DND-41 (cell line): ENCODE measurements at regions not wholly inside any gene's neighbourhood (a gene's known extent, or its start where the extent isn't known, plus 50 kb on each side); places are given as distances from the start of the nearest gene placed in this dataset.

Experiments used
- ATAC-seq: fragments of 200-7000 bp; cut with Tn5 transposase; 3 replicates; pipeline ENCODE4 v1.9.1; 2021; ENCODE audit warnings: low read depth; ENCODE audit not compliant: insufficient read depth
- DNase-seq: peaks from one replicate; pipeline ENCODE4 v3.0.0-alpha.2; 2020
- H2AFZ ChIP-seq: 2 replicates; pipeline ENCODE4 v1.6.0; 2012; ENCODE audit warnings: low read depth, low read length
- H3K27ac ChIP-seq: 2 replicates; pipeline ENCODE4 v1.5.1; 2012; ENCODE audit warnings: low read length, inconsistent platforms
- H3K27me3 ChIP-seq: fragments of 200-600 bp; sonication (generic); 2 replicates; pipeline ENCODE4 v1.6.0; 2012; ENCODE audit warnings: low read length, mild to moderate bottlenecking, inconsistent platforms; ENCODE audit not compliant: insufficient read depth, poor library complexity
- H3K36me3 ChIP-seq: 2 replicates; pipeline ENCODE4 v1.5.1; 2012; ENCODE audit warnings: low read length, inconsistent platforms; ENCODE audit not compliant: insufficient read depth
- H3K4me1 ChIP-seq: 2 replicates; pipeline ENCODE4 v1.5.1; 2012; ENCODE audit warnings: mild to moderate bottlenecking, low read length; ENCODE audit not compliant: insufficient read depth
- H3K4me2 ChIP-seq: 2 replicates; pipeline ENCODE4 v1.6.0; 2012; ENCODE audit warnings: mild to moderate bottlenecking, moderate library complexity, low read length, inconsistent platforms; ENCODE audit not compliant: insufficient read depth
- H3K4me3 ChIP-seq, 2 experiments: fragments of 200-600 bp in 1 of 2; shearing (Covaris generic) in 1 of 2; 2 replicates each; pipeline ENCODE4 v1.5.1; 2012 to 2016; ENCODE audit warnings: inconsistent platforms in 2 of 2, low read length in 2 of 2, mild to moderate bottlenecking in 2 of 2, low read depth in 1 of 2, moderate library complexity in 1 of 2
- H3K79me2 ChIP-seq: 2 replicates; pipeline ENCODE4 v1.6.0; 2012; ENCODE audit warnings: low read length, inconsistent platforms; ENCODE audit not compliant: insufficient read depth
- H3K9ac ChIP-seq: 2 replicates; pipeline ENCODE4 v1.6.0; 2012; ENCODE audit warnings: low read depth, mild to moderate bottlenecking, inconsistent platforms, low read length, moderate library complexity
- H3K9me3 ChIP-seq: 2 replicates; pipeline ENCODE4 v1.5.1; 2012; ENCODE audit warnings: low read length, moderate library complexity, mild to moderate bottlenecking, inconsistent platforms; ENCODE audit not compliant: insufficient read depth, severe bottlenecking
- H4K20me1 ChIP-seq: 2 replicates; pipeline ENCODE4 v1.6.0; 2012; ENCODE audit warnings: low read length; ENCODE audit not compliant: insufficient read depth
- CTCF ChIP-seq: IDR thresholded peaks from 2 replicates; pipeline ENCODE4 v1.5.1; 2012; ENCODE audit warnings: borderline replicate concordance, low read length, moderate library complexity, mild to moderate bottlenecking; ENCODE audit not compliant: poor library complexity, severe bottlenecking; ENCODE audit errors: extremely low read depth
- EZH2 ChIP-seq: IDR thresholded peaks from 3 replicates; pipeline ENCODE4 v1.6.1; 2012; ENCODE audit warnings: borderline replicate concordance, low read depth, mild to moderate bottlenecking, moderate library complexity, low read length, inconsistent platforms; ENCODE audit not compliant: severe bottlenecking

- Histone ChIP-seq H3K79me2 (no peaks in the 10 kb centered on the region), H3K4me3 (no peak overlapping the region), H3K27me3 (no peaks in the 10 kb centered on the region), H2AFZ (no peak overlapping the region), H3K4me1 (no peaks in the 10 kb centered on the region), H4K20me1 (no peaks in the 10 kb centered on the region), H3K9ac (no peak overlapping the region), H3K4me2 (no peak overlapping the region), H3K27ac (no peak overlapping the region), H3K36me3 (no peaks in the 10 kb centered on the region), H3K9me3 (no peaks in the 10 kb centered on the region)
- DNase-seq (no peak), ATAC-seq (no peak)
- TF ChIP-seq EZH2: no peak
- TF ChIP-seq CTCF: no peak
Measured at GRCh38 chr1:181984006-181984405, 77.5 kb downstream of the ZNF648 start.

- H4K20me1 ChIP-seq: no peaks in the 10 kb centered on the region
- H3K9me3 ChIP-seq: no peaks in the 10 kb centered on the region
- no peak overlapping the region for H3K4me3 ChIP-seq
- ATAC-seq: no peak
- H3K27me3 ChIP-seq: no peaks in the 10 kb centered on the region
- H3K79me2 ChIP-seq: no peaks in the 10 kb centered on the region
- H3K4me1 ChIP-seq: no peaks in the 10 kb centered on the region
- H3K9ac ChIP-seq: no peak overlapping the region
- TF ChIP-seq CTCF: no peak
- no peak for TF ChIP-seq EZH2
- no peak for DNase-seq
- no peak overlapping the region for H3K4me2 ChIP-seq
- H2AFZ ChIP-seq: no peak overlapping the region
- H3K27ac ChIP-seq: no peak overlapping the region
- no peaks in the 10 kb centered on the region for H3K36me3 ChIP-seq
Measured at GRCh38 chr1:181981821-181982220, 79.7 kb downstream of the ZNF648 start.

- no peak overlapping the region for H3K4me2 ChIP-seq
- H4K20me1 ChIP-seq: no peaks in the 10 kb centered on the region
- no peaks in the 10 kb centered on the region for H3K79me2 ChIP-seq
- no peak overlapping the region for H3K9ac ChIP-seq
- TF ChIP-seq CTCF (no peak), EZH2 (no peak)
- no peaks in the 10 kb centered on the region for H3K4me1 ChIP-seq
- no peaks in the 10 kb centered on the region for H3K36me3 ChIP-seq
- no peak for DNase-seq
- H3K27me3 ChIP-seq: no peaks in the 10 kb centered on the region
- H3K9me3 ChIP-seq: no peaks in the 10 kb centered on the region
- H3K4me3 ChIP-seq: no peak overlapping the region
- H3K27ac ChIP-seq: no peak overlapping the region
- no peak overlapping the region for H2AFZ ChIP-seq
- ATAC-seq: no peak
Measured at GRCh38 chr1:181972256-181972655, 89.3 kb downstream of the ZNF648 start.

- ATAC-seq (no peak), DNase-seq (no peak)
- H3K9me3 ChIP-seq: no peaks in the 10 kb centered on the region
- no peaks in the 10 kb centered on the region for H4K20me1 ChIP-seq
- no peaks in the 10 kb centered on the region for H3K36me3 ChIP-seq
- no peak overlapping the region for H3K4me2 ChIP-seq
- no peak overlapping the region for H3K9ac ChIP-seq
- TF ChIP-seq EZH2 (no peak), CTCF (no peak)
- H3K79me2 ChIP-seq: no peaks in the 10 kb centered on the region
- no peaks in the 10 kb centered on the region for H3K4me1 ChIP-seq
- no peak overlapping the region for H3K27ac ChIP-seq
- no peak overlapping the region for H3K4me3 ChIP-seq
- no peaks in the 10 kb centered on the region for H3K27me3 ChIP-seq
- no peak overlapping the region for H2AFZ ChIP-seq
Measured at GRCh38 chr1:181971424-181971823, 90.1 kb downstream of the ZNF648 start.
